ENCODE measurements at regions not wholly inside any gene's neighbourhood (a gene's known extent, or its start where the extent isn't known, plus 50 kb on each side); places are given as distances from the start of the nearest gene placed in this dataset.
"Not testable (repeated sequence)": the region's sequence is repeated elsewhere in the genome, so short reads cannot be mapped to it uniquely, and the experiment has no call there.

DNA sequence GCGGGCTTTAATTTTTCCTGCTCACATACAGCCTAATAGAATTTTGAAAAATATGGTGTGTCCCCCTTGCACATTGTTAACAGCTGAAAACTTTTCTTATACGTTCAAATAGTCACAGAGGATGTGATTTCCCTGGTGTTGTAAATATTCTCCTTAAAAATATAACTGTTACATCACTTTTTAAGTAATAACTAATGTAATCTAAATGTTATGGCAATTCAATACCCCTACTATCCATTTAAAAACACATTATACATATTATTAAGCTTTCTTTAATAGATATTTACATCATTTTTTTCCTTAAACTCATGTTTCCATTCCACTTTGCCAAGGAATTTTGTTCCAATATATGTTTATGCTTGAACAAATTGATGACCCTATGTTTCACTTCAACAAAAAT, 85.5 kb upstream of the S1PR1 start:
- no peak for DNase-seq

DNA sequence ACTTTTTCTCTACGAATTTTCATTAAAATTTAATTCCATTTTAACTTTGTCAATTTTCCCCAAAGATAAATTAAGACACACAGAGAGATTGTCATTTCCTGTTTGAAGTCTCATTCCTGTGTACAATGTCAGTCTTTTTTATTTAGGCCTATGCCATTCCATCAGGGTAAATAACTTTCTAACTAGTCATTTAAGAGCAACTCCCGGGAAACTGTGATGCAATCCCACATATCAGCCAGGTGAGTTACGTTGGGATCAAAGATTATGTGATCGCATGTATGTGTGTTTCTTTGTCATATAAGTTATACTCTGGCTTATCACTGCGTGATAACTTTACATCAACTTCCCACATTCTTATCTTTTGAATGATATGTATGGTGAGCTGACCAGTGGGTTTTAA, 86.1 kb upstream of the S1PR1 start:
- no peak for DNase-seq

DNA sequence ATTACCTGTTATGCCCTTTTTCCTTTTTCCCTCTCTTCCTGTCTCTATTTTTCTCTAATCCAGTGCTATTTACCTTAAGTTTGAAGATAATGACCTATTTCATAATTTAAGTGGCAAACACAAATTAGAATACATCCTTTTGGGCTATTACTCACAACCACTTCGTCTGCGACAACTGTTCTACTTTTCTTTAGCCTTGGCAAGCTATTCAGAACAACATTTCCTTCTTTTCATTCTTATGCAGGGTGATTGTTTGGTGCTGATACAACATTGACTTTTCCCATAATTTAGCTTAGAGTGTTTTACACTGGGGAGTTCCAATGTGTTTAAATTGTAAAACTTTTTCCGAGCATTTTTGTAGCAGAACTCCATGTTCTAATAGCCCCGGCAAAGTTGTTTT, 86.6 kb upstream of the S1PR1 start:
- no peak for DNase-seq

DNA sequence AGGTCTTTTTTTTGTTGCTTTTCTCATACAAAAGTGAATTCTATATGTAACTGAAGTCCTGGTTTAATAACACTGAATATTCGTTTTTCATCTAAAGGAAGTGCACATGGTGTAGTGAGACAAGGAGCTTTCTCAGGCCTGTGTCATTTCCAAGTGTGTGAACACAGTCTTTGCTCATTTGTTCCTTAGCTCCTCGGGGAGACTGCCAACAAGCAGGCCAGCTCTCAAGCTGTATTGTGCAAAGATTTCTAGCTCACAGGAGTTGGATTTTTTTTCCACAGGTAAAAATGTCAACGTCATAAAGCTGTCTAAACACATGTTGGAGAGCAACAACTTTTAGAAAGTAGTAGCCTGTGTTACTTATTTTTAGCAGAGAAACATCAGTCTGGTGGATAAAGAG, 87.8 kb upstream of the S1PR1 start:
- DNase-seq: no peak

DNA sequence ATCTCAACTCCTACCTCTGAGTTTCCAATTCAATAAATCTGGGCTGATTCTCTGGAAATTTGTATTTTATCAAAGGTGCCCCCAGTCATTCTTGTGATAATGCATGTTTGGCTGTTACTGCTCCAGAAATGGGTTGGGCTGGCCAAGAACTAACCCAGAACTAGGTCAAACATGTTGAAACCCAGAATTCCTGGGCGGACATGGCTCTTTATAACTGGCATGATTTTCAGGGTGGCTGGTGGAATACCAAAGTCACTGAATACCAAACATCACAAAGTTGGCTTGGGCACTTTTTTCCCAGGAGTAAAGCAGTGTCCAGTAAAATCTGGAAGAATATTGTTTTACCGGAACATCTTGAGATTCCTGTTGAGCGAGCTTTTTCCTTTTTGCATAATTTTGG, 89.4 kb upstream of the S1PR1 start:
- no peak for DNase-seq

DNA sequence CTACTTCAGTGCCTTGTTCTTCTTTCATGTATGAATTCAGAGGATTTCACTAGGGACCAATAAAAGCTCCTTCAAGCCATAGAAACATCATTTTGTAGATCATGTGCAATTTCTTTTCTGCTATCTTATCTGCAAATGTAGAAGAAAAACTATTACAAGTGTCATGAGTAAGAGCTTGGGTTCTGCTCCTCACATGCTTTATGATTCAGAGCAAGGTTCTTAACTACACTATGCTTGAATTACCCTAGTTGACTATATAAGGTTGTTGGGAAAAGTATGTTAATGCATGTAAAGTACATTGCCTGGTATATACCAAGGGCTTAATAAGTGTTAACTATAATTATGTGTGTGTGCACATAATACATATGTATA, 91.4 kb upstream of the S1PR1 start:
- DNase-seq: no peak

DNA sequence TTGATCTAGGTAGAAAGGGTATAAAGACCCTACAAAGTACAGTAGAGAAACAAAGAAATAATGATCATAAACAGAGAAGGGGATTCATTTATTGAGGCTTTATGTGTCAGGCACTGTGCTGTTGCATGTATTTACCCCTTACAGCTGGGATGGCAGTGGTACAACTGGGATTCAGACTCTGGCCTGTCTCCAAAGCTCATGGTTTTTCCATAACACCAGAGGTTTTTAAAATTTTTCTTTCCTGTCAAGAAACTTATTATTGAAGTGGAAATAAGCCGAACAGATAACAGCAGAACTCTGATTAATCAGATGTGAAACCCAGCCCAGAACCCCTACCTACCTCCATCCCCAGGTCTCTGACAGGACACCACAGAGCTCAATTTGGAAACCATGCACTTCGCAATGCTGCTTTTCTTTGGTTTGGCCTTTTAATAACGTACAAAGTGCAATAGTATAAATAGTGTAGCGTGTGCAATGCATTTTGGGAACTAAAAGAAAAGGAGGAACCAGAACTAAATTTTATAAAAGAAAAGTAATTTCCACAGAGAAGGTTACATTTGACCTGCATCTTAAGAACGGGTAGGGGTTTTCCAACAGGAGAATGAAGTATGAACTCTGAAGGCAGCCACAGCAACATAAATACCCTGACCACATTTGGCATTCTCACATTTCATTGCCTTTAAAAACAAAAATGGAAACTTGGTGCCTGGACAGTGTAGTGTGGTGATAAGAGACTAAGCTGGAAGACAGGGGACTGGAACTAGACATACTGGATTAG, 92.0 kb upstream of the S1PR1 start:
- DNase-seq: no peak

DNA sequence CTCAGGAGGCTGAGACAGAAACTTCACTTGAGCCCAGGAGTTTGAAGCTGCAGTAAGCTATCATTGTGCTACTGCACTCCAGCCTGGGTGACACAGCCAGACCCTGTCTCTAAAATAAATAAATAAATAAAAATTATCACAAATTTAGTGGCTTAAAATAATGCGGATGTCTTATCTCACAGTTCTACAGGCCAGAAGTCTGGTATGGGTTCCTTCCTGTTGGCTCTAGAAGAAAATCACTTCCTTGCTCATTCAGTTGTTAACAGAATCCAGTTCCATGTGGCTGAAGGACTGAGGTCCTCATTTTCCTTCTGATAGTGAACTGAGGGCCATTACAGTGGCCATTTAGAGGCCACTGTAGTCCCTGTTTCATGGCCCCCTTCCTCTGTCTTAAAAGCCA, 94.6 kb upstream of the S1PR1 start:
- DNase-seq: no peak

DNA sequence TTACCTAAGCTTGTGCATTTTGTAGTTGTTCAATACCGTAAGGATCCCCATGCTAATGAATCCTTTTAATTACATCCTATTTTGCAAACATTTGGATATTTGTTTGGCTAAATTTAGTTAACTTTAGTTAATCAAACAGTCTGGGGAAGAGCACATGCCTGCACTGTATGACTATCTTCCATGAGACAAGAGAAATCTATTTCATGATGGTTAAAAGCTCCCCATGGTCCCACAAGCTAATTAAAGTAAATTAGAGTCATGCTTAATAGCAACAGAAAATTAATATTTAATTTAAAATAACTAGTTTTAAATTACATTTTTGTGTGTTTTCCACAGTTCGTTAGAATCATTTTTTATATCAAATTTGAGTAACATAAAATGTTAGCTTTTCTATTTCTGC, 95.4 kb upstream of the S1PR1 start:
- no peak for DNase-seq

DNA sequence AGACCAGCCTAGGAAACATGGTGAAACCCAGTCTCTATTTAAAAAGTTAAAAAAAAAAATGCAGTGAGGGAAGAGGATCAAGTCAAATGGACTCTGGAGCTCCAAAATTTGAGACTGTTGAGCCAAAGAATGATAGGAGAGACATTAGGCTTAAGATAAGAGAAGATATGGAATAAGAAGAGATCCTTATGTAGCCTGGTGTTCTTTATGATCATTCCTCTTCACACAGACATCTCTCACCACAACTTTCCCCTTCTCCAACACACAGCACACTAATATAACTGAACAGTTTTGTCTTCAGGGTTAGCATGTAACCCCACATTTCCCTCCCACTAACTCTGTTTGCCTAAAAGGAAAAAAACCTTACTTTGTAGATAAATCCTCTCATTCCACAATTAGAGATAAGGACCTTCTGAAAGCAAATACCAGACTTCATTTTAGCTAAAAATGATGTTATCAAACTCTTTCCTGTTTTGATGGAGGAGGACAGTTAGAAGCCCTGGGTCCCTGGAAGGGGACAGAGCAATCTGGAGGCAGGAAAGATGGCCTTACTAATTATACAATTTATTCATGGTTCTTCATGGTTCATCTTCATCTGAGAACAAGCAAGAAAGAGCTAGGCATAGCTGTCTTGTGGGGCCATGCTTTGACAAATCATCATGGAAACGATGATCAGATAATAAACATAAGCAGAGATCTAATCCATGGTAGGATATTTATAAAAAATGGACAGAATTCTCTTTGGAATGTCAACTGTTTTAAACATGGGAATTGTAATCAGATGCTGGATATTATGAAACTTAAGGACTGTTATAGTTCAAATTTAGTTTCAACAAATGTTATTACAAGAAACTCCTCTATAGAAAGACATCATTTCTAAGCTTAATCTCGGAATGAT, 96.7 kb upstream of the S1PR1 start:
- DNase-seq: no peak

DNA sequence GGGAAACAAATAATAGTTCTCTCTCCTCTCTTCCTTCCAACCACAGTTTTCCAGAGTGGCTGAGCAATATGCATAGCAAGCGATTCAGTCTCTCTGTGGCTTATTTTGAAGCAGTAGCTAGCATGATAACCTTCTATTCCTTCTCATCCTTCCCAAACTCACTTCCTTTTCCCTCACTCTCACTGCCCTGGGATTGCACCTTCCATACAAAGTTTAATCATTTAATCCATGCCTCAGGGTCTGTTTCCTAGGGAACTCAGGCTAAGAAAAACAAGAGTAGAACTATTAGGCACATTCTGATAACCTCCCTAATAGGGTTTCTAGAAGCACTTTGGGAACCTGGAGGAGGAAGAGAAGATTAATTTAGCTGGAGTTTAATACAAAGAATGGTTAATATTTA, 97.7 kb upstream of the S1PR1 start:
- no peak for DNase-seq

DNA sequence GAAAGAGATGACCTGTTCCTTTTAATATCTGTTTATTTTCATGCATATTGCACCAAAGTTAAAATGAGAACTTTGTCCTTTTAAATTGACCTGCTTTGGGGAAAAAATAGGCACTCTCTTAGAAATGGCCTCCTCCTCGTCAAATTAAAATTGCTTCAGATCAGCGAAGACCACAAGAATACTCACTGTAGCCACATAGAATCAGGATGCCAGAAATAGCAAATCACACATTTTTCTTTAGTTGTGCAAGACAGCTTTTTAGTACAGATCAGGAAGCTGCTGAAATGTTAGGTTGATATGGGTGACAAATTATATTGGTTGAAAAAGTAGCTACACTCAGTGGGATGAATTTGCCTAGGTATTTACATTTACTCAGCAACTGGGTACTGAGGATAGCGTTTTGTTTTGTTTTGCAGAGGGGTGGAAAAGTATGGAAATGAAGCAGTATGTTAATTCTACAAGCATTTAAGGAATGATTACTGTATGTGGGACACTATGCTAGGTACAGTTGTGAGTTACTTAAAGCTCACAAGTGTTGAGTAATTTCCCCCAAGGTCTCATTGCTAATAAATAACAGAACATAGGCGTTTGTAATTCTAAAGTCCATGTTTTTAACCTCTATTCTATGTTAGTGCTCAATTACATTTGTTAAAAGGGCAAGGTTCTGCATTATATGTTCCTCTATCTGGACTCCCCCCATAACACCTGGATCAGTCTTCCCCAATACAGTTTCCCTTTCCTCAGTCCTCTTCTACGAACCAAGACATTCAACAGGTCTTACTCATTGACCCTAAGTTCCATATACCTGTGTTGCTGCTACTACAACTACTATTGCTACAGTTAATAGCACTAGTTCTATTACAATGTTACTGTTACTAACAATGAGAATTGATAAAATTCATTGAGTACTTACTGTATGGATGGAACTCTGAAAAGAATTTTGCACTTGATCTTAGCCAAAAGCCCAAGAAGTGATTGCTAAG, 99.4 kb upstream of the S1PR1 start:
- DNase-seq: no peak

DNA sequence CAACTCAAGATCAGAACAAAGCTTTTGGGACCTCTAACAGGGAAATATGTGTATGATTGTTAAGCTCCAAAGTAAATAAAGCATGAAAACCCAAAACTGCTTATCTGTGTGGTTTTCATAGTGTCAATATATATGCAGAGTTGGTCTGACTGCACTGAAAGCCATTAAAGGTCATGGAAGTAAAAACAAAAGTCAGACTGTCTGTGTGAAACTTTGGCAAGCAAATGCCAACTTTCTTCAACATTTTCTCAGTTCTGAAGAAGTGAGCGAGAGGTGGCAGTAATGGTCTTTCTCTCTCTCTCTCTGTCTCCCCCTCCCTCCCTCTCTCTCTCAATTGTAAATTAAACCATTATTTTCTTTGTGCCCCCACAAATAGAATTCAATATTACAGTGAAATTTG, 100.1 kb upstream of the S1PR1 start:
- no peak for DNase-seq

DNA sequence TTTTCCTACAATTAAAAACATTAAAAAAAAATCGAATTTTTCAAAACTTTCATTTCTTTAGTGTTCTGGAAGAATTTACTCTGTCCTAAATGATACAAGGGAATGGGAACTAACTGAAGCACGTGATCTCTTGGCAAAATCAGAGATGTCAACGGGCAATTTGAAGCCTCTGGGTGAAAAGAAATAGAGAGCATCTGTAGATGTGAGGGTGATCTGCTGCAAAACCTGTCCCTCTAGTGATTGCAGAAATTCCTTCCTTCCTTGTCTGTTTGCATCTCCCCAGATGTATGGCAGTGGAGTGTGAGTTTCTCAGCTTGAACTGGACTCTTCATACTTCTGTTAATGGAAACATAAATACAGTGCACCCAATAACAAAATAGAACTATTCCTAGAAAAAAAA, 100.5 kb upstream of the S1PR1 start:
- no peak for DNase-seq

DNA sequence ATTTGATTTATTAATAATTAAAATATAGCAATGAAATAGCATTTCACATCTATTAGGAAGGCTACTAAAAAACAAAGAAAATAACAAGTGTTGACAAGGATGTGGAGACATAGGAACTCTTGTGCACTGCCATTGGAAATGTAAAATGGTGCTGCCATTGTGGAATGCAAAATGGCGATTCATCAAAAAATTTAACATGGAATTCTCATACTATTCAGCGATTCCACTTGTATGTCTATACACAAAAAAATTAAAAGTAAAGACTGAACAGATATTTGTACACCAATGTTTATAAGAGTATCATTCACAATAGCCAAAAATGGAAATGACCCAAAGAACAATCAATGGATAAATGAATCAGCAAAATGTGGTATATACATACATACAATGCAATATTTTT, 101.3 kb upstream of the S1PR1 start:
- DNase-seq: no peak

DNA sequence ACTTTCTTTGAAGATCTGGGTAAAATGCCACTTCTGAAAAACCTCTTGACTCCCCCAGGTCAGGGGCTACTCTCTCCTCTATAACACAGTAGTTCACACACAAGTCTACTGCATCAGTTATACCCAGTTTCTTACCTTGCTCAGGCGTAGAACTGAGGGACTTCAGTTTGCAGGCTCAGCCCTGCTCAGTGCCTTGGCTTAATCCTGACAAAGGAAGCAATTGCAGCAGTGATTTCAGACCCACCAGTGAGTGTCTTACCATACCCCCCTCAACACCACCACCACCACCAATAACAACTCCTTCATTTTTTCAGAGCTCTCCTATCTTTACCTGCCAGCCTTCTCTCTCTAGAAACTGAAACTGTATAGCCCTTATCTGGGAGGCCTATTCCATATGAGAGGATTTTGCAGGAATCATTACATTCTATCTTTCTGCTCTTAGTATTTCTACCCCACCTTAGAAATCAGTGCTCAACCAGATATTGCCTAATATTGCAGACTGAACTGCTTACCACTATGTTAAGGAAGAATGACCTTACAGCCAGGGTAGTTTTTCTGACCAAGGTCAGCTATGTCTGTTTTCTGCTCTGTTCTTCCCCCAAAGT, 105.5 kb upstream of the S1PR1 start:
- DNase-seq: no peak

DNA sequence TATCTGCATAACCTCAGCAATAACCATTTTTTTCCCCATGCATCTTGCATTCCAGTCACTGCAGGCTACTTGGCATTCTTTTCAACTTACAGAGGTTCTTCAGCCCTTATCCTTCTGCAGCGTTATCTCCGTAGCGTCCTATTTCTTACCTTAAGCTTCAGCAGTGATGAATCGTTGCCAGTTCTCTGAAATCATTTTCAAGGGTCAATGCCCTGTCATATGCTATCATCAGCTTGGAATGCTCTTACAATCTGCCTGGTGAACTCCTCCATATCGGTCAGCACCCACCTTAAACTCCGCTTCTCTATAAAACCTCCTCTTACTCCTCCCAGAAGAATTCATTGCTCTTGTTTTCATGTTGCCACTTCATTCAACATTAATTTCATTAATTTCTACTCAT, 105.1 kb upstream of the DPH5 start:
- DNase-seq: no peak

DNA sequence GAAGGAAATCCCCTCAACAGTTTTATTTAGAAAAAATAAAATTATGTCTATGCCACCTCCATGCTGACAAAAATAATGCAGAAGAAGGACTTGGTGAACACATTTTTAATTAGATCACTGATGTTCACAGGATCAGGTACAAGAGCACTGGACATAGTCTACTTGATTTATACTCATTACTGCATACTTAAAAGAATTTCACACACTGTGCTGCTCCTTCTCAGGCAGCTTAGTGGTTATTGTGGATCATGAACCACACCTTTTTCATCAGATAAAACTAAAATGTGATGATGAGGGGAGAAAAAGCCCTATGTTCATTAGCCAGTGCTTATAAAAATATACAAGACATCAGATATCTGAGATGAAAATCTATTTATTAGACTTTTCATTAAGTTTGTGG, 103.3 kb upstream of the DPH5 start:
- DNase-seq: no peak

DNA sequence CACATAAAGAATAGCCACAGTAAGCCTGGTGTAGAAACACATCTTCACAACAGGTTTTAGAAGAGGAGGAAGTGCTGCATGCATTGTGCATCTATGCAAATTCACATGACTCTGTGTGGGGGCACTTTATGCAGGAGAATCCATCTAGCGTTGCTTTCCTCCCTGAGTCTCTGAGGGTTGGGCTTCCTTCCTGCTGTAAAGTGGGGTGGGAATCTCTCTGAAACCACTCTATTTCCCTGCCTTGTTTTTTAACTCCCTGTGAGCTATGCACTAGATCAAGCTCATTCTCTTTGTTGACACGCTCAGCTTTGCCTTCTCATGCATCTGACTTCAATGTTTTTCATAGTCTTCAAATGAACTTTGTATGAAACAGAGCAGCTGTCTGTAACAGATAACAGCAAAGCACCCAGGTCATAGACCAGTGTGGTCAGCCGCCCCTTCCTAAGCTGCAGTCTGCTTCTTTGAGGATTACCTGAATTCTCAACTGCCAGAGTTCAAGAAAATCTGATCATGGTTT, 102.7 kb upstream of the DPH5 start:
- no peak for DNase-seq

DNA sequence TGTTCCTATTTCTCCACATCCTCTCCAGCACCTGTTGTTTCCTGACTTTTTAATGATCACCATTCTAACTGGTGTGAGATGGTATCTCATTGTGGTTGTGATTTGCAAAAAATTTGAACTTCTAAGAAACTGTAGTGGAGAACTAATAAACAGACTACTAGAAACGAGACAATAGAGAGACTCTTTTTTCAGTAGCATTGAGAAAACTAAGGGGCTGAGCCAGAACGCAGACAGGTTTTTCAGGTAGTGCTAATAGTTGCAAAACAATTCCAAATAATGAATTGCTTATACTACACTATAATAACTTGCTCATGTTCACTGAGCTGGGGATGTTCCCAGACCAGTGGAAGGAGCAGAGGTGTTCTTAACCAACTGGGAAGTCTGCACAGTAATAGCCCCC, 98.8 kb upstream of the DPH5 start:
- no peak for DNase-seq

DNA sequence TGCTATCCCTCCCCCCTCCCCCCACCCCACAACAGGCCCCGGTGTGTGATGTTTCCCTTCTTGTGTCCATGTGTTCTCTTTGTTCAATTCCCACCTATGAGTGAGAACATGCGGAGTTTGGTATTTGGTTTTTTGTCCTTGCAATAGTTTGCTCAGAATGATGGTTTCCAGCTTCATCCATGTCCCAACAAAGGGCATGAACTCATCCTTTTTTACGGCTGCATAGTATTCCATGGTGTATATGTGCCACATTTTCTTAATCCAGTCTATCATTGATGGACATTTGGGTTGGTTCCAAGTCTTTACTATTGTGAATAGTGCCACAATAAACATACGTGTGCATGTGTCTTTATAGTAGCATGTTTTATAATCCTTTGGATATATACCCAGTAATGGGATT, 98.3 kb upstream of the DPH5 start:
- not testable (repeated sequence) for DNase-seq

DNA sequence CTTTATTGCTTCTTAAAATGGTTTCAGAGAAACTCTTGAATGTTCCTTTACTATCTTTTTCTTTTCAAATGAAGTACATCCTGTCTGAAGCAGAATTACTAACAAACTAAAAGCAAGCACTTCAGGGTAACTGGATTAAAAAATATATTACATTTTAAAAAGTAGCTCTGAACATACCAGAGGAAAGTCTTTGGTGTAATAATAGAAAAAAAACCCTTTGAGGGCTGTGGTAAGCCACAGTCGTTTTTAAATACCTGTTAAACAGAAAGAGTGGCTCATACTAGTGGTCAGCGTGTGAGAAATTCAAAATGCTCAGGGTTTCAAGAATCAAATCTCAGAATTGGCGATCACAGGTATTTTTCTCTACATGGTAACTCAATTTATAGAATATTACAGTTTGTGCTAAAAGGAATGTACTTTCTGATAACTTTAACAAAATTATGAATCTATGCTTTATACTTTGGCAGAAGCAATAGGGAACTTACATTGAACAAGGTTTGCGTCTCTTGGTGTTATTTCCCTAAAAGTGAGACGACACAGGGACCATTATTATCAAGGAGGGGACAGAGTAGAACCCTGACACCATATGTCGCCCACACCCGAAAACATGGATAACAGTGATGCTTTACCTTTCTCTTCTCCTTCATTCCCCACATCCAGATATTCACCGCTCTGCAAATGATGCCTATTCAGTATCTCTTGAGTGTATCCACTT, 97.0 kb upstream of the DPH5 start:
- DNase-seq: no peak
